NAMALWA (cell line): ENCODE measurements at regions not wholly inside any gene's neighbourhood (a gene's known extent, or its start where the extent isn't known, plus 50 kb on each side); places are given as distances from the start of the nearest gene placed in this dataset.
A peak's percentile ranks its signal among the peaks of the same experiment; 100 is the strongest.
"Not testable (repeated sequence)": the region's sequence is repeated elsewhere in the genome, so short reads cannot be mapped to it uniquely, and the experiment has no call there.

Source experiments
- DNase-seq: peaks from one replicate; pipeline ENCODE4 v3.0.0-alpha.2; 2015; ENCODE audit warnings: low spot score

DNA sequence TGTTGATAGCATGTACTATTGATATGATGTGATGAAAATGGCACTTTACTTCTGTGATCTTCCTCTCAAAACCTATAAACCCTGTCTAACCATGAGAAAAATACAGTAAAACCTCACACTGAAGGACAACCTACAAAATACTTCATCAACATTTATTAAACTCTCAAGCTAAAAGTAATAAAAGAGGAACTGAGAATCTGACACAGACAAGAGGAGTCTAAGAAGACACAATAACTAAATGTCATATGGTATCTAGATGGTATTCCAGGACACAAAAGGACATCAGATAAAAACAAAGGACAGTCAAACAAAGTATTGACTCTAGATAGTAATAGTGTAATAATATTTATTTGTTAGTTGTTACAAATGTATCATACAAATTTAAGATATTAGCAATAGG, 655.3 kb downstream of the SH3BGRL start:
- DNase-seq = no peak

DNA sequence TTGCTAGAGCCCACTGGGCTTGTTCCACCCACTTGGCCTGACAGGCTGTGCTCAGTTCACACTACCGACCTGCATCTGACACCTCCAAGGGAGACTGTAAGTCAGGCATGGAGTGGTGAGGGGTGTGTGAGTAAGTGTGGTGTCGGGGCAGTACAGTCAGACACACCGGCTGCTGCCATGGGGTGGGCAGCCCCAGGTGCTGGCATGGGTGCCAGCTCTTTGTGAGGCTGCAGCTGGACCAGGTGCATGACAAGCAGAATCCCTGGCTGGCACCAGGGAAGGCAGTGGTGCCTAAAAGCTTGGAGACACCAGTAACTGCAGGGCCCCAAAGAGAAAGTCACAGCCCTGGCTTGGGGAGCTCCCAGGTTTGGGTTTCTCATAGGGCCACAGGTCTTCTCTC, 665.0 kb downstream of the SH3BGRL start:
- no peak for DNase-seq

DNA sequence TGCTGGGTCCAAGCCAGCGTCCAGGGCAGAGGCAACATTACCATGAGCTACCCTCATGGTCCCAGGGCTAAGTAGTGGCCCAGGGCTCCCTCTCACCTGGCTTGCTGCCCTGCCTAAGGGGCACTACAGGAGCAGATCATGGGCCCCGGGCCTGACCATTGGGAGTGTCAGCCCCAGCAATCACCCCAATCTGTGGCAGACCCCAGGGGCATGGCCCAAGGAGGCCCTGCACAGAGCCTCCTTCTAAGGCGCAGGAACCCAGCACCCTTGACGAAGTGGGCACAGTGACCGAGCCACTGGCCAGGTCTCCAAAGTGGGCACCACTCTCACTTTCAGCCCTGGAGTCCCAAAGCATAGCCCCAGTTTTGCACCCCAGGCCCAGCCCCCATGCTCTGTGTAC, 667.1 kb downstream of the SH3BGRL start:
- no peak for DNase-seq

DNA sequence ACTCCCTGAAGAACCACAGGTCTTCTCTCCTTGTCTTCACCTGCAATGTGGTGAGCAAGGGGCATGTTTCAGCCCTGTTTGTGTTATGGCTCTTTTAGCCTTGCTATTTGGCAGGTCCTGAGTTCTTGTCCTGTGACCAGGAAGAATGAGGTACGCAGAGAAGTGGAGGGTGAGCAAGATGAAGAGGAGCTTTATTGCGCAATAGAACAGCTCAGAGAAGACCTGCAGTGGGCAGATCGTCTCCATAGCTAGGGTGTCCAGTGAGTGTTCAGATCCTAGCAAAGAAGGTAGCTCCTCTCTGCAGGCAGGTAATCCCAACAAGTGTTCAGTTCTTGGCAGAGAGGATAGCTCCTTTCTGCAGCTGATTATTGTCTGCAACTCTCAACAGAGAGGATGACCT, 672.9 kb downstream of the SH3BGRL start:
- no peak for DNase-seq

DNA sequence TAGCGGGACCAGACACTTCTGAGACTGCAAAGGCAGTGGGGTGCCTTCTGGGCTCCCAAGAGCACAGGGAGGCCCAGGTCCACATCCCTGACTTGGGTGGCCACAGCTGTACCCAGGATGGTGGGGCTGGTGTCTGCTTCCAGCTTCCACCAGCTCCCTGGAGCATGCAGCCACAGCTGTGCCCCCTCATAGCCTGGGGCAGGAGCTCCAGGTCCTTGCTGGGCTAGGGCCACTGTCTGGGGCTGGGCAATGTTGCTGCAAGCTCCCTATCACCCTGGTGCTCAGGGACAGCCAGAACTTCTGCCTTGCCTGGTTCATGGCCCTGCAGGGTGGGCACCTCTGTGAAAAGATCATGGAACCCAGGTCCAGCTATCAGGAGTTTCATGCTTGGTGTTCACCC, 673.9 kb downstream of the SH3BGRL start:
- no peak for DNase-seq

DNA sequence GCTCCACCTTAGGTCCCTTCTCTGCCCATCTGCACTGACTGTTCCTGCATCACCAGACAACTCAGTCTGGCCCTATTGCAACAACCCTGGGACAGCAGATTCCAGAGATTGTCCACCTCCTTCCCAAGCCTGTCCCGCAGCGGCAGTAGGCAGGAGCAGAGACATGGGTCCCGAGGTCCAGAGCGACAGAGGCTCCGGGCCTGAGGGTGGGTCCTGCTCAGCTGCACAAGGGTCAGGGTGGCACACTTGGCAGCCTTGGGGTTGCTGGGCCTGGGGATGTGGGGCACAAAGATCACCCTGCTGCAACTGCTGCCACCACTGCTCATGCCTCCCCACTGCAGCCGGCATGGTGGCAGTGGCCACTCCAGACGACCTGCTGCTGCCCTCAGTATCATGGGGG, 674.5 kb downstream of the SH3BGRL start:
- DNase-seq = no peak

DNA sequence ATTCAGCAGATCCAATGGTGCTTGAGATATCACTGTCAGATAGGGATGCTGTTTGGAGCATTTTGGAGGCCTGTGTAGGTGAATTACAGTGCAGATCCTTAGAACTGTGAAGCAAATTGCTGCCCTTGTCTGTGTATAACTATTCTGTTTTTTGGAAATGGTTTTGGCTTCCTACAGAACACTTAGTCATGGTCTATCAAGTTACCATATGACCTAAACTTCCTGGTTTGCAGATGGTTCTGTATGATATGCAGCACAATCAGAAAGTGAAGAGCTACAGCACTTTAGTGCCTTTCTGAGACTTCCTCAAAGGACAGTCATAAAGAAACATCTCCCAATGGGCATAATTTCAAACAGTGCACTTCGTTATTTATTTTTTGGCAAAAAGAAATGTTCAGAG, 688.6 kb downstream of the SH3BGRL start:
- DNase-seq = no peak

DNA sequence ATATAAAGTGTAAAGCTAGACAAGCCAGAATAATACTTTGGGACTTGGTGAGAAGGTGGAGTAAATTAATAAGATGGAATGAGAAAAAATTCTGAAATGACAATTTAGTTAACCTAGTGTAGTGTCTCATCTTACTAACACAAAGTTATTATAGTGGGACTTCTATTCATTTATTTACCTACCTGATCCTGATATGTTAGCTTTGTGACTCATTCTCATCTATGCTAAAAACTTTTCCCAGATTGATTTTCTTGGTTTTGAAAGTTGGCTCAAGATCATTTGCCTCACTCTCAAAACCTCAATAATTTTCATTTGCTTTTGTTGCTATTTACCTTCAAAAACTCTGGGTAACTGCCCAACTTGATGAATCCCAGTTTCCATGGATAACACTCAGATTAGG, 698.6 kb downstream of the SH3BGRL start:
- no peak for DNase-seq

DNA sequence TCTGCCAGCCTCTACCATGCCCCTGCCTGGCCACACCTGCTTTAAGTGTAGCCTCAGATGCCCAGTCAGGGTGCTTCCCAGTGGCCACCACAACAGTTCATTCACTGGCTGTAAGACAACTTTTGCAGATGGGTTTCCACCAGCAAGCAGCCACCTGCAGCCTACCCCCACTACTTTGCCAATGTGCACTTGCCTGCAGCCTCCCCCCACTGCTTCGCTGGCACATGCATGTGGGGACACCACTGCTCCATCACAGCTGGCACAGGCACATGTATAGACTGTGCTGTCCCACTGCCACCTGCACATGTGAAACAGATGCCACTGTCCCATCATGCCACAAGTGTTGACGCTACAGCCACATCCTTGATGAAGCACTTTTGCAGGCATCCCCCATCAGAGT, 723.9 kb downstream of the SH3BGRL start:
- DNase-seq = no peak

DNA sequence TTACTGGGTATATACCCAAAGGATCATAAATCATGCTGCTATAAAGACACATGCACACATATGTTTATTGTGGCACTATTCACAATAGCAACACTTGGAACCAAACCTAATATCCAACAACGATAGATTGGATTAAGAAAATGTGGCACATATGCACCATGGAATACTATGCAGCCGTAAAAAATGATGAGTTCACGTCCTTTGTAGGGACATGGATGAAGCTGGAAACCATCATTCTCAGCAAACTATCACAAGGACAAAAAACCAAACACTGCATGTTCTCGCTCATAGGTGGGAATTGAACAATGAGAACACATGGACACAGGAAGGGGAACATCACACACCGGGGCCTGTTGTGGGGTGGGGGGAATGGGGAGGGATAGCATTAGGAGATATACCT, 744.0 kb downstream of the SH3BGRL start:
- DNase-seq = not testable (repeated sequence)

DNA sequence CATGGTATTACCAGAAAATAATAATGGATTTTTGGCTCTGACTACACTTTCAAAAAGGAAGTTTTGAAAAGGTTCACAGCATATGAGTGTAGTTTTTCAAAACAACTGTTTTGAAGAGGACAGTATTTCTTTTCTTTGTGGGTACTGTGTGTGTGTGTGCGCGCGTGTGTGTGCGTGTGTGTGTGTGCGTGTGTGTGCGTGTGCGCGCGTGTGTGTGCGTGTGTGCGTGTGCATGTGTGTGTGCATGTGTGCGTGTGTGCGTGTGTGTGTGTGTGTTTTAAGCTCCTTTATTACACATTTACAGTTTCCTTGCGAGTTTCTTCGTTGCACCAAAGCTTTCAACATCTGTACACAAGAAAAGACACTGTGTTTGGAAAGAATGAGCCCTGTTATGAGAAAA, 755.4 kb downstream of the SH3BGRL start:
- no peak for DNase-seq

DNA sequence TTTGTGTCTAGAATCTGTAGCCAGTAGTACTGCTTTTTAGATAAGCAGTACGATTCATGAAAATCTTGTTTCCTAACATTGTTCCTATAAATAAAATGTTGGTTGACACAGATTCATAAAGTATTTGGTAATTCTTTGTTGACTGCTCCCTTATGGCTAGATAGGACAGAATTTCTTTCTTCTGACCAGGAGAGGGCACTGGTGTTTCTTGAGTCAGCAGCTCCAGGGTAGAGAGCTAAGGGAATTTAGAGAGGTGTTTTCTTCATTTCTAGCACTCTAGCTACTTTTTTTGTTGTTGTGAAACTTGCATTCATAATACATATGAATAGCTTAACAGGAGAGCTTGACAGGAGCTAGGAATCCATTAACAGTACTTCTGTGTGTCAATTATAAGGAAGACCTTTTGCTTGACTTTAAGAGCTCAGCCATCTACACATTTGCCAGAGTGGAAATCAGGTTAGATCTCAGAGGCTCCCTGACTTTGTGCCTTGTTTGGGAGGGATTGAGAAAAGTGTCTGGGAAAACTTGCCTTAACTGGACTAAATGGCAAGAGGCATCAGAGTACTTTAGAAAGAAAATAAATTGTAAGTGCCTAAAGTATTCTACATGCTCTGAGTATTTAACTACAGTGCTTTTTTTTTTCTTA, 756.1 kb downstream of the SH3BGRL start:
- peak; percentile 18 for DNase-seq

DNA sequence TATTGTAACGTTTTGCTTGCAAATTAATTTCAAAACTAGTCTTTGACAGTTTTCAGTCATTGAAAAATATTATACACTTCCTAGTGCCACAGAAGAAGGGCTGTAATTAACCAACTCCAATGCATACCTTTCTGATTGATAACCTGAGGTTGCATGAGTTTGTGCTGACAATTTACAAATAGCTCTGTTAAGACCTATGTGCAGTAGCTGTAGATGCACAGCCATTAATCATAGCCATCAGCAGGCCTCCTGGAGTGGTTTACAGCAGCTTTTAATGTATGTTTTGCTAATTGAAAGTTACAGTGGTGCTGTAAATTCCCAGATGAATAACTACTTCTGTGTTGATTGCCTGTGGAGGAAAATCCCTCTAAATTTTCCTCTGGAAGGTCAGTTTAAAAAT, 758.1 kb downstream of the SH3BGRL start:
- DNase-seq = no peak

DNA sequence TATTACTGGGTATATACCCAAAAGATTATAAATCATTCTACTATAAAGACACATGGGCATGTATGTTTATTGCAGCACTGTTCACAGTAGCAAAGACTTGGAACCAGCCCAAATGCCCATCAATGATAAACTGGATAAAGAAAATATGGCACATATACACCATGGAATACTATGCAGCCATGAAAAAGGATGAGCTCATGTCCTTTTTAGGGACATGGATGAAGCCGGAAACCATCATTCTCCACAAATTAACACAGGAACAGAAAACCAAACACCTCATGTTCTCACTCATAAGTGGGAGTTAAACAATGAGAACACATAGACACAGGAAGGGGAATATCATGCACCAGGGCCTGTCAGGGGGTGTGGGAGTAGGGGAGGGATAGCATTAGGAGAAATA, 772.5 kb downstream of the SH3BGRL start:
- DNase-seq = not testable (repeated sequence)

DNA sequence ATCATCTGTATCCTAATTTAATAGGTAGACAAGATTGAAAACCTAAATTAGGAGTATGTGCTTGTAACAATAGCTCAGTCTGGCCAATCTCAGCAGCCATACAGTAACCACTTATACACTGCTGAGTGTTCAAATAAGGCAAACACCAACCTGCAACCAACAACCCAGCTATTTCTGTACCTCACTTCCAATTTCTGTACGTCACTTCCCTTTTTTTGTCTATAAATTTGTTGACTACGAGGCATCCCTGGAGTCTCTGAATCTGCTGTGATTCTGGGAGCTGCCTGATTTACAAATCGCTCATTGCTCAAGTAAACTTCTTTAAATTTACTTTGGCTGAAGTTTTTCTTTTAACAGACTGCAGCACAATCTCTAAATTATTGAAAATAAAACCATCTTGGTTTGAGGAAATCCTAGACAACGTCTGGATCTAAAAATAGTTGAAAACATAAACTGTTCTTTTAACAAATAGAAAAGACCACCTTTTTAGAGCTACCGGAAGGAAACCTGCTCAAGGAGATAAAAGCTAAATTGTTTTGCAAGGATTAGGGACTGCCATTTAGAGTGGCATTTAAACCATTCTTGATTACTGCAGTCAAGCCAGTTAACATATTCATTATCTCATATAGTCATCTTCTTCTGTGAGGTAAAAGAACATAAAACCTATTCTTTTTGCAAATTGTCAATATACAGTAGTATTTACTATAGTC, 778.1 kb downstream of the SH3BGRL start:
- DNase-seq = no peak

DNA sequence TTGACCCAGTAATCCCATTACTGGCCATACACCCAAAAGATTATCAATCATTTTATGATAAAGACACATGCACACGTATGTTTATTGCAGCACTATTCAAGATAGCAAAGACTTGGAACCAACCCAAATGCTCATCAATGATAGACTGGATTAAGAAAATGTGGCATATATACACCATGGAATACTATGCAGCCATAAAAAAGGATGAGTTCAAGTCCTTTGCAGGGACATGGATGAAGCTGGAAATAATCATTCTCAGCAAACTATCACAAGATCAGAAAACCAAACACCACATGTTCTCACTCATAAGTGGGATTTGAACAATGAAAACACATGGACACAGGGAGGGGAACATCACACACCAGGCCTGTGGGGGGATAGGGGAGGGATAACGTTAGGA, 785.3 kb downstream of the SH3BGRL start:
- not testable (repeated sequence) for DNase-seq

DNA sequence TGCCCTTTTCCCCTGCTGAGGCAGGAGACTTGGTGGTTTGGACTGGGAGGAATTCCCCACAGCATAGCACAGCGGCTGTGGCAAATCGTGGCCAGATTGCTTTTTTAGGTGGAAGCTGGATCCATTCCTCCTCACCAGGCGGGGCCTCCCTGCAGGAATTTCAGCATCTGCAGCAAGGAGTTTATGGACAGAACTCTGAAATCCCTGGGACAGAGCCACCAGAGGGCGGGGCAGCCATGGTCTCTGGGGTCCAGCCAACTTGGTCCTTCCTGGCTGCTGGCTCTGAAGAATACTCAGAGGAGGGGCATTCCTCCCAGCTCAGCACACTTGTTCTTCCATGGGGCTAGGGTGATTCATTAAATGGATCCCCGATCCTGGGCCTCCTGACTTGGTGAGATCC, 794.3 kb downstream of the SH3BGRL start:
- no peak for DNase-seq

DNA sequence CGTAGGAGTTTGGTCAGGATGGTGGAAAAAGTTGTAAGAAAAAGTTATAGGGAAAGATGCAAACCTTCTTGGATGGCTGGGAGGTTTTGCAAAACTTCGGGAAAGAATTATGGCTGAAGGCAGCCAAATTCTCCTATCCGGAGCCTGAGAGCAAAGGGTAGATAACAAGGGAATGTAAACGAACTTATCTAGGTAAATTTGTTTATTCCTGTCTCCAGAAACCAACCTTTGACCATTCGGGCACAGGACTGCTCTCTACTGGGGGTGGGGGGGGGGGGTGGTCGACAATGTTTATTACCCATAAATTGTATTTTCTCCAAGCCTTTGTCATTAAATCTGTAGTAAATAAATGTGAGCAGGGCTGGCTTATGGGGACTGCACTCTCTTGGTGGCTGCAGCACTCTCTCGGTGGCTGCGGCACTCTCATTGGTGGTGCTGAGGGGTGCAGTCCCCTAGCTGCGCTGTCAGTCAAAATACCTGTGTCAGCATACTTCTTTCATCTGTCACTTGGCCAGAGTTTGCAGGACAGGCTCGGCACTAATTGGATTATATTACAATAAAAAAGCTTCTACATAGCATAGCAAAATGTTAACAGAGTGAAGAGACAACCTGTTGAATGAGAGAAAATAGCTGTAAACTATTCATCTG, 827.8 kb downstream of the SH3BGRL start:
- no peak for DNase-seq

DNA sequence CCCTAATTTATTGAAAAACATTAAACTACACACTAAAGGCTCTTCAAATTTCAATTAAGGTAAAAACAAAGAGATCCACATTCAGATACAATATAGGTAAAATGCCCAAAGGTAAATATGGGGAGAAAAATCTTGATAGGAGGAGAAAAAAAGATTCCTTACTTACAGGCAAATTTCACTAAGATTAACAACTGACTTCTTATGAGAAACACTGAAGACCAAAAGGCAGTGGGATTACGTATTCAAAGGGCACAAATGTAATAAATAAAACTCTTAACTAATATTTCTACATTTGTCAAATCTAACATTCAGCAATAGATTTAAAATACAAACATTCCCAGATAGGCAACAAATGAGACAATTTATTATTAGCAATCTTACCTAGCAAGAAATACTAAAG, 829.3 kb downstream of the SH3BGRL start:
- no peak for DNase-seq

DNA sequence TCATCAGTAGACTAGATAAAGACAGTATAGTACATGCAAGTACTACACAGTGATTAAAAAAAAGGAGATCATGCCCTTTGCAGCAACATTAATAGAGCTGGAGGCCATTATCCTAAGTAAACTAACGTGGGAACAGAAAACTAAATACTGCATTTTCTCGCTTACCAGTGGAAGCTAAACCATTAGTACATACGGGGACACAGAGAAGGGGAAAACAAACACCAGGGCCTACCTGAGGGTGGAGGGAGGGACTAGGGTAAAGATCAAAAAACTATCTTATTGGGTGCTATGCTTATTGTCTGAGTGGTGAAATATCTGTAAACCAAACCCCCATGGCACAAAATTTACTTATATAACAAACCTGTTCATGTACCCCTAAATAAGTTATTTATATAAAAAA, 836.9 kb downstream of the SH3BGRL start:
- no peak for DNase-seq

DNA sequence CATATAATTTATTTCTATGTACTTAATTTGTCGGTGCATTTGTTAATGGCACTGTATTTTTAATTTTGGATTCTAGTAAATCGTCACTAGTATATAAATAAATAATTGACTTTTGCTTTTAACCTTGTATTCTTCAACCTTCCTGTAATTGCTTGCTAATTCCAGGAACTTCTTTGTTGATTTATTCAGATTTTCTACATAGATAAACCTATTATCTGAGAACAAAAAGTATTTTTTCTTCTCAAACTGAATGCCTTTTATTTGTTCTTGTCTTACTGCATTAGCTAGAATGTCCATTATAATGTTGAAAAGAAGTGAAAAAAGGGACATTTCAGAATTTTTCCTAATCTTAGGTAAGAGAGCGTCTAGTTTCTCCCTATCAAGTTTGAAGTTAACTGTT, 839.1 kb downstream of the SH3BGRL start:
- no peak for DNase-seq

DNA sequence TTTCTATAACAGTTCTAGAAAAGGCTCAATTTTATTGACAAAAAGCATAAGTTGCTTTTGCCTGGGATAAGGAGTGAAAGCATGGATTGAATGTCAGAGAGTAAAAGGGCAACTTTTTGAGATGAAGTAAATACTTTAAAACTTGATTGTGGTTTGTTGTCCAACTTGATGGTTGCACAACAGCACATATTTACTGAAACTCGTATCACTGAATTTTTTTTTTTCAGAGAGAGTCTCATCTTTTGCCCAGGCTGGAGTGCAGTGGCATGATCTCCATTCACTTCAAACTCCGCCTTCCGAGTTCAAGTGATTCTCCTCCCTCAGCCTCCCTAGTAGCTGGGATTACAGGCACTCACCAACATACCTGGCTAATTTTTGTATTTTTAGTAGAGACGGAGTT, 856.8 kb downstream of the SH3BGRL start:
- DNase-seq = no peak

DNA sequence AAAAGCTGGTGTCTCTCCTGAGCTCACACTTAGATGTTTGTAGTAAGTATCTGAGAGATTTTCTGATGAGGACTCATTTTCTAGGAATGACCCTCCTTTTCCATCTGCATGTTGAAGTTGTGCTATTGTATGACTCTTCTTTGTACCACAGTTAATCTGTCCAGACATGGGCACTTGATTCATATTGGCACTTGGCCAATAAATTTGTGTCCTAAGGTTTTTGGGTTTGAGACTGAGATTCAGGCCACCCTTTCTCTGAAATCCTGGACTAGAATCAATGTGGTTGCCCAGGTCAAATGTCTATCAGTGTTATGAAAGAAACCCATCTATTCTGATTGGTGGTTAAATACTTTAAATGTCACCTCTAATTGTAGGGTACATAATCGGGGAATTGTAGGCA, 869.0 kb downstream of the SH3BGRL start:
- no peak for DNase-seq

DNA sequence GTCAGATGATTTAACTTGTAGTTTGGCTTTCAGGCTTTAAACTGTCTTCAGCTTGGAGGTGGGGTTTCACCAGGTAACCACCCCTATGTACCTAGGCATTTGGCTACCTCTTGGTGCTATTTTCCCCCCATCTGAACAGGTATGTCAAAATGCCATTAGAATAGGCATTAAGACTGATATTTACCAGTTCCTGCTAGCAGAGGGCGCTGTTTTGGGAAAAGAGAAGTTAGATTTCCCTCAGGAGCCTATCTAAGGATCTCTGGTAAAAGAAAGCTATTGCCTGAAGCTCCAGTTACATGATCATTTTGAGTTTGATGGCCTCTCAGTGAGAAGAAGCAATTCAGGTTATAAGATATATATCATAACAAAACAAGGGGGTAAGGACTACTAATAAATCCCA, 879.1 kb downstream of the SH3BGRL start:
- no peak for DNase-seq
